T-helper 17 cell (primary cell): ENCODE measurements at regions not wholly inside any gene's neighbourhood (a gene's known extent, or its start where the extent isn't known, plus 50 kb on each side); places are given as distances from the start of the nearest gene placed in this dataset.

Source experiments
- ATAC-seq: fragments of 150-1000 bp; cut with Tn5 transposase; 2 replicates; pipeline ENCODE4 v1.10.0; 2021; ENCODE audit warnings: mild to moderate bottlenecking, moderate library complexity
- DNase-seq, 3 donors: peaks; one replicate each; pipeline versions ENCODE4 v3.0.0 to v3.0.0-alpha.2; 2020 to 2021
- H3K9me3 ChIP-seq: one replicate; pipeline ENCODE4 v1.7.0; 2013; ENCODE audit warnings: low read length, mild to moderate bottlenecking; ENCODE audit not compliant: control insufficient read depth, poor library complexity, severe bottlenecking
- H3K27ac Mint-ChIP-seq: one replicate; pipeline ENCODE4 v1.8.0; 2022; ENCODE audit warnings: mild to moderate bottlenecking, moderate library complexity, mixed read lengths
- H3K27me3 Mint-ChIP-seq: one replicate; pipeline ENCODE4 v1.8.0; 2022; ENCODE audit warnings: mixed read lengths
- H3K36me3 Mint-ChIP-seq: one replicate; pipeline ENCODE4 v1.8.0; 2022; ENCODE audit warnings: low read depth, mixed read lengths
- H3K4me1 Mint-ChIP-seq: one replicate; pipeline ENCODE4 v1.8.0; 2022; ENCODE audit warnings: mild to moderate bottlenecking, mixed read lengths
- H3K4me3 Mint-ChIP-seq: one replicate; pipeline ENCODE4 v1.8.0; 2022; ENCODE audit warnings: mild to moderate bottlenecking, moderate library complexity, mixed read lengths

DNA sequence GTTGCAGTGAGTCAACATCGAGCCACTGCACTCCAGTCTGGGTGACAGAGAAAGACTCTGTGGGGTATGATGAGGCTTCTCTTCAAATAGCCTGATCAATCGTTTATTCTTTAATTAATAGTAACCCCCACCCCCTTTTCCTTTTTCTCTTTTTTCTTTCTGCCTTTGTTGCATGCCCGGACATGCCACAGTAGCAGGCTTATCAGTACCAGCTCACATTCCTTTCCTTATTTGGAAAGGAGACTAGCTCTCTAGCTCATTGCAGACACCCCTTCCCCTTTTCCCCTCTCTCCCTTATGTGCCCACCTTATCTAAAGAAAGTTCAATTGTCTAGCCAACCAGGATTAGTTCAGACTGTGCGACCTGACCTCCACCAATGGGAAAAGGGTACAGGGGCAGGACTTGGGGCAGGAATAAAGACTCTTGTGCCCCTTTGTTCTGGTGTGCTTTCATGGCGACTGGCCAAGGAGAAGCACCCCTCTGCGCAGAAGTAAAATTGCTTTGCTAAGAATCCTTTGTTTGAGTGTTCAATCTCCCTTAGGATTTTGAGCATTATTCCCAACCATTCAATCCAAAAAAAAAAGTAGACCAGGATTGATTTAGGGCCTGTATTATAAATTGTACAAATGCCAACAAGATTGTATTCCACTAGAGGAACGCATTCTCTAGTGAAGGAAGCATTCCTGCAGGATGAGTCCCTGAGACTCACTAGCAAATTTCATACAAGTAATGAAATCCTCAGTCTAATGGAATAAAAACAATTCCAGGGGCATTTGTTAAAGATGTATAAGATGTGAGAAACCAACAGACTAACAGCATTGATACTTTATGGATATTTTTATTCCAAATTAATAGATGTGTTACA is 95.8 kb upstream of the SNRPN start:
- H3K27me3 Mint-ChIP-seq, result peaks cover 9% of the 10 kb centered on the region
- no peak for ATAC-seq
- no peaks in the 10 kb centered on the region for H3K9me3 ChIP-seq
- H3K4me3 Mint-ChIP-seq, result no peak overlapping the region
- no peaks in the 10 kb centered on the region for H3K4me1 Mint-ChIP-seq
- no peaks in the 10 kb centered on the region for H3K36me3 Mint-ChIP-seq
- H3K27ac Mint-ChIP-seq, result no peak overlapping the region
- DNase-seq, result no peak

DNA sequence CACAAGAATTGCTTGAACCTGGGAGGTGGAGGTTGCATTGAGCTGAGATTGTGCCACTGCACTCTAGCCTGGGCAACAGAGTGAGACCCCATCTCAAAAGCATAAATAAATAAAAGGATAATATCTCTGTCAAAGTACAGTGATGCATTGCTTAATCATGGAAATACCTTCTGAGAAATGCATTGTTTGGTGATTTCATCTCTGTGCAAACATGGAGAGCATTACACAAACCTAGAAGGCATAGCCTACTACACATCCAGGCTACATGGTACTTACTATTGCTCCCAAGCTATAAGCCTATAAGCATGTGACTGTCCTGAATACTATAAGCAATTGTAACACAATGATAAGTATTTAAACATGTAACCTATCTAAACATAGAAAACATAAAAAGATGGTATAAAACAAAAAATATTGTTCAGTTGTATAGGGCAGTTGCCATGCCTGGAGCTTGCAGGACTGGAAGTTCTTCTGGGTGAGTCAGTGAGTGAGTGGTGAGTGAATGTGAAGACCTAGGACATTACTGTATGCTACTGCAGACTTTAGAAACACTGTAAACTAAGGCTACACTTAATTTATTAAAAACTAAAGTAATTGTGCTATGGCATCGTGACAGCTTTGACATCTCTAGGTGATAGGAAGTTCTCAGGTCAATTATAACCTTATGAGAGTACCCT is 93.6 kb upstream of the SNRPN start:
- Mint-ChIP-seq H3K36me3 (no peaks in the 10 kb centered on the region), H3K27ac (no peak overlapping the region), H3K4me1 (no peaks in the 10 kb centered on the region), H3K27me3 (peaks cover 9% of the 10 kb centered on the region), H3K4me3 (no peak overlapping the region)
- ATAC-seq, result no peak
- no peaks in the 10 kb centered on the region for H3K9me3 ChIP-seq
- DNase-seq, result no peak

DNA sequence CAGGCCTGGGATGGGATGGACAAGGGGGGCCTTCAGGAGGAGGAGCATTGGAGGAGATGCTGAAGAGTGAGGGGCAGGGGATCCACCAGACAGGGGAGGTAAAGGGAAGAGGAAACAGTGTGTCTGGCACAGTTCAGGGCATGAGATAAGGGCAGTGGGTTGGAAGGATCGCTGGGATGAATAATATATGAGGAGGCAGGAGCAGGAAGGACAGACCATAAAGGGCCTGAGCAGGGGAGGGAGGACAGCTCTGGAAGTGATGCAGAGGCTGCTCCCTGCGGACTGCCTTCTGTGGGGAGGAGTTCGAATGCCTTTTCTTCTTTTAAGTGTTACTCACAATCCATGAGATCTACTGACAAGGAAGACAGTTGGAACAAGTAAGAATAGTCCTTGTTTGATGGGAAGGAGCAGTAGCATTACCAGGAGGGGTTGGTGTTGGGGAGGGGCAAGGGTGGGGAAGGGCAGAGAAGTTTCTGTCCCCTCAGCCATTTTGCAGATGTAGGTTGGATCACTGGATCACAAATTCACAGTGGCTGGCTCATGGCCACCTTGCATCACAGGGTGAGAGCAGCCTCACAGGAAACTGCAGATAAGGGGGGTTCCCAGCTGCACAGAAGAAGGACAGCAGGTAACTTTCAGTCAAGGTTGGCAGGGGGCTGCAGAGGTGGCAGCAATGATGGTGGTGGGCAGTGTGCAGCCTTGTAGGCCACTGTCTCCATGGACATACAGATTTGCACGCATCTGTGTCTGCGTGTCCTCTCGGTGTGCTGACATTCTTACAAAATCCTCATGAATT is 91.9 kb upstream of the SNRPN start:
- Mint-ChIP-seq H3K27me3 (peaks cover 3% of the 10 kb centered on the region), H3K36me3 (no peaks in the 10 kb centered on the region), H3K27ac (no peak overlapping the region), H3K4me1 (no peaks in the 10 kb centered on the region), H3K4me3 (no peak overlapping the region)
- ATAC-seq, result no peak
- DNase-seq, result no peak
- H3K9me3 ChIP-seq, result no peaks in the 10 kb centered on the region

DNA sequence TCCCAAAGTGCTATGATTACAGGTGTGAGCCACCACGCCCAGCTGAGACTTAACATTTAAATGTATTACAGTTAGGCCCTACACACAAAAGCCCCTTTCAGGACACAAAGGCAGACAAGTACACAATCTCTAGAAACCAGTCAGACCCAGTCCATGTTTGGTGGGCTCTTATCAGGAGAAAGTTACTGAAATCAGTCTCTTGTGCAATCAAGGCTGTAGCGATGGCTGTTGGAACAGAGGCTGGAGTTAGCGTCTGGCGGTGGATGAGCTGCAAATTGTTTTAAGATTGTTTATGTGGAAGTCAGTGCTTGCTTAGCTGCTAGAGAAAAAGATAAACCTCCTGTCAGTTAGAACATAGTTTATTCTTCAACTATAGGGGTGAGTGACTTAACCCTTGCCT is 89.5 kb upstream of the SNRPN start:
- H3K27ac Mint-ChIP-seq, result no peak overlapping the region
- no peaks in the 10 kb centered on the region for H3K9me3 ChIP-seq
- no peaks in the 10 kb centered on the region for H3K4me1 Mint-ChIP-seq
- H3K27me3 Mint-ChIP-seq, result no peaks in the 10 kb centered on the region
- H3K4me3 Mint-ChIP-seq, result no peak overlapping the region
- ATAC-seq (no peak), DNase-seq (no peak)
- H3K36me3 Mint-ChIP-seq, result no peaks in the 10 kb centered on the region

DNA sequence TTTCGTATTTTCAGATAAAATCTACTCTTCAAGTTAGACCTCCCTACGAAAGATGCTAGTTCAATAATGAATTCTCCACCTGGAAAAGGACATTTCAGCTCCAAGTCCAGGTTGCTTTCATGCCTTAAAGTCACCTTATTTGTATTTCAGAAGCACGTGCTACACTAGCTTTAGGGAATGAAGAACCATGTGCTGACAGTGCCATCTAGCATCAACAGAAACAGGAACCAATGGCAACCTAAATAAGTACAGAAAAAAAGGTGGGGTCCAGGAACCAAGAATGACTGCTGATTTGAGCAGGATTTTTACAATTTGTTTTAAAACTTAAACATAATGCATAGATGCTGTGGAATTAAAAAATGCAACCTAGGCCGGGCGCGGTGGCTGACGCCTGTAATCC is 77.6 kb upstream of the SNRPN start:
- H3K27ac Mint-ChIP-seq, result no peak overlapping the region
- DNase-seq (no peak), ATAC-seq (no peak)
- H3K4me1 Mint-ChIP-seq, result no peaks in the 10 kb centered on the region
- H3K4me3 Mint-ChIP-seq, result no peak overlapping the region
- H3K9me3 ChIP-seq, result no peaks in the 10 kb centered on the region
- no peaks in the 10 kb centered on the region for H3K36me3 Mint-ChIP-seq
- H3K27me3 Mint-ChIP-seq, result no peaks in the 10 kb centered on the region

DNA sequence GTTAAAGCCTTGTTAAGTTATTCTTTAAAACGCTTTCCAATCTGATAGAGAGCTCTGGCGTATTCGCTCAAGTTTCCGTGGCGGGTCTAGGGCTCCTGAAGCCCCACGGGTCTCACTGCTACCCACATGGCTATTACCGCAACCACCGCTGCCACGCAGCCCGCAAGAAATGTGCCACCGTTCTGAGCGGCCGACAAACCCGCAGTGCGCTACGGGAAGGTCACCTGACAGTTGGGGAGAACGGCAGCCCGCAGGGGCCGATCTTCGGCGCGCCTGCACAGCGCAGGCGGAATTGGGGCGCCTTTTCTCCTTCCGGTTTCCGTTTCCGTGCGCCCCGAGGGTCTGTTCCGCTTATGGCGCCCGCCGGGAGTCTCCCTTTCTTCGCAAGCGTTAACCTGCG is 76.6 kb upstream of the SNRPN start:
- Mint-ChIP-seq H3K4me3 (no peak overlapping the region), H3K4me1 (no peaks in the 10 kb centered on the region), H3K27ac (no peak overlapping the region), H3K27me3 (no peaks in the 10 kb centered on the region), H3K36me3 (no peaks in the 10 kb centered on the region)
- no peaks in the 10 kb centered on the region for H3K9me3 ChIP-seq
- DNase-seq (no peak), ATAC-seq (no peak)

DNA sequence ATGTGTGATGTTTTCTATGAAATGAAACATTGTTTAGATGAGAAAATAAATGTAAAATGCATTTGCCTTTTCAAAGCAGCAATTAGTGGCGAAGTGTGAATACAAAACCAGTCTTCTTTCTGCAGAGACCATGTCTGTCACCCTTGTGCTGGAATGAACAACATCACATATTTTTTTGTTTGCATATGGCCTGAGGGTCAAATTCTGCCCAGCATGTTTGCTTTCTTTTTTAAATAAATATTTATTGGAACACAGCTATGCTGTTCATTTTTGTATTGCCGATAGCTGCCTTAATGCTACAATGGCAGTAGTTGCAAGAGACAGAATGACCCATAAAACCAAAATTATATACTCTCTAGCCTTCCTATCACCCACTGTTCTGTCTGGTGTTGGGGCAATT is 75.3 kb upstream of the SNRPN start:
- ATAC-seq (no peak), DNase-seq (no peak)
- no peaks in the 10 kb centered on the region for H3K4me1 Mint-ChIP-seq
- H3K9me3 ChIP-seq, result no peaks in the 10 kb centered on the region
- H3K4me3 Mint-ChIP-seq, result no peak overlapping the region
- H3K27me3 Mint-ChIP-seq, result no peaks in the 10 kb centered on the region
- no peaks in the 10 kb centered on the region for H3K36me3 Mint-ChIP-seq
- H3K27ac Mint-ChIP-seq, result no peak overlapping the region

DNA sequence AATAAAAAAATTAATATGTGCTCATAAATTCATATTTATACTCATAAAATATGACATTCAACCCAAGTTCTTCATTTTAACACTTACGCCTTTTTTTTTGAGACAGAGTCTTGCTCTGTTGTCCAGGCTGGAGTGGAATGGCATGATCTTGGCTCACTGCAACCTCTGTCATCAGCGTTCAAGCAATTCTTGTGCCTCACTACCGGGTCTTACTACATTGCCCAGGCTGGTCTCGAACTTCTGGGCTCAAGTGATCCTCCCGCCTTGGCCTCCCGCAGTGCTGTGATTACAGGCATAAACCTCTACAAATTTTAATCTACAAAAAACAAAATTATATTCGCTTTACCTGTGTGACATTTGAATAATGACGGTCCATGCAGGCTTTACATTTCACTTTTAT is 74.1 kb upstream of the SNRPN start:
- DNase-seq, result no peak
- no peak overlapping the region for H3K4me3 Mint-ChIP-seq
- H3K9me3 ChIP-seq, result no peaks in the 10 kb centered on the region
- no peak for ATAC-seq
- H3K27me3 Mint-ChIP-seq, result no peaks in the 10 kb centered on the region
- no peak overlapping the region for H3K27ac Mint-ChIP-seq
- H3K36me3 Mint-ChIP-seq, result no peaks in the 10 kb centered on the region
- H3K4me1 Mint-ChIP-seq, result no peaks in the 10 kb centered on the region

DNA sequence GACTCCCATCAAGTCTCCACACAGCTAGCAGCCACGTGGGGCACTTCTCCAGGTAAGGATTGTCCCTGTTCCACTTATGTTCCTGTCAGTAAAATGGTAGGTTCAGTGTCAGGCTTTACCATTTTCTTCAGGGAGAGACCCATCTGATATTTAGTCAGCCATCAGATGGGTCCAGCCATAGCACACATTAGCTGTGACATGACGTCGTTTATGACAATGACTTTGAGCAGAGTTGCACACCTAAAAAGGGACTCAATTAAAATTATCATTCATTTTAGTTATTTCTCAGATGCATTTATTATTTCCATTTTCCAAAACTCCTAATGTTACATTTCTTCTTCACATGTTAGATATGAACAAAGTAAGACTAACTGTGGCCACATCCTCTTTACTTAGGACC is 68.2 kb upstream of the SNRPN start:
- no peak for ATAC-seq
- Mint-ChIP-seq H3K4me3 (no peak overlapping the region), H3K4me1 (no peaks in the 10 kb centered on the region), H3K27me3 (no peaks in the 10 kb centered on the region), H3K36me3 (no peaks in the 10 kb centered on the region), H3K27ac (no peak overlapping the region)
- no peaks in the 10 kb centered on the region for H3K9me3 ChIP-seq
- no peak for DNase-seq

DNA sequence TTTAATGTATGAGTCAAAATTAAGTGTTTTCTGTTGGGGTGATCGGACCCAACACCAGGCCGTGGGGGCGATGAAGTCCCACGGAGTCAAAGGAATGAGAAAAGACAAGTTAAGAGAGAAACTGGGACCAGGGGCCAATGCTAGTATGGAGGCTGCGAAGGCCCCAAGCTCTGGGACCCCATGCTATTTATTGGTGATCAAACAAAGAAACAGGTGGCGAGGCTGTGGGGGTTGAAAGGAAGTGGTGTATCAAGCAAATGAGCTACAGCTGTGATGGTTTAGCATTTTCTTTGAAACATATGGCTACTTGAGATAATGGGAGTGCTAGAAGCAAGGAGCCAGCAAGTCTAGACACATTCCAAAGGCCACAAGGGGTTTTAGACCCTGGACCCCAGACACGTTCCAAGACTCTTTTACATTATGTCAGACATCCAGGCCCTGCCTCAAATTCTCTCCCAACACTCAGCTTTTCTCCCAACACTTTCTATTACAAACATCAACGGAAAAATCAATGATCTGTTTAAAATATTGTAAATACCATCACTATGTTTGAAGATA is 56.0 kb upstream of the SNRPN start:
- no peaks in the 10 kb centered on the region for H3K36me3 Mint-ChIP-seq
- no peak for DNase-seq
- H3K27ac Mint-ChIP-seq, result no peak overlapping the region
- no peak for ATAC-seq
- no peaks in the 10 kb centered on the region for H3K4me1 Mint-ChIP-seq
- H3K27me3 Mint-ChIP-seq, result no peaks in the 10 kb centered on the region
- no peaks in the 10 kb centered on the region for H3K9me3 ChIP-seq
- H3K4me3 Mint-ChIP-seq, result no peak overlapping the region

DNA sequence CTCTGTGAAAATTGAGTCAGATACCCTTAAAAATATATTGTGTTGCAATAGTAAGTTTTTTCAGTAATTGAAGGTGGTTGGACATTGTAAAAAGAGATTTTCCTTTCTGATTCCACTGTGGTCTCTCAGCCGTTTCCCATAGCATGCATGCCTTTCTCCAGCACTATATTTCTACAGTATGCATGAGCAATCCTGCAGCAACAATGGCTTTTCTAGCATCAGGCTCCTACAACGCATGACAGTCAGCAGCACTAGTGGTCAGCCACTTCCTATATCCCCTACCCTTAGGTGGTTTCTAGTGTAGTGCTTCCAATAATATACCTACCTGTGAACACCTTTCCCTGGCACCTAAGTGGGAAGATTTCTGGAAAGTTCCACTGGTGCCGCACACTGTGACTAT is 55.4 kb upstream of the SNRPN start:
- ATAC-seq (no peak), DNase-seq (no peak)
- Mint-ChIP-seq H3K27me3 (no peaks in the 10 kb centered on the region), H3K4me1 (no peaks in the 10 kb centered on the region), H3K4me3 (no peak overlapping the region), H3K27ac (no peak overlapping the region), H3K36me3 (no peaks in the 10 kb centered on the region)
- no peaks in the 10 kb centered on the region for H3K9me3 ChIP-seq

DNA sequence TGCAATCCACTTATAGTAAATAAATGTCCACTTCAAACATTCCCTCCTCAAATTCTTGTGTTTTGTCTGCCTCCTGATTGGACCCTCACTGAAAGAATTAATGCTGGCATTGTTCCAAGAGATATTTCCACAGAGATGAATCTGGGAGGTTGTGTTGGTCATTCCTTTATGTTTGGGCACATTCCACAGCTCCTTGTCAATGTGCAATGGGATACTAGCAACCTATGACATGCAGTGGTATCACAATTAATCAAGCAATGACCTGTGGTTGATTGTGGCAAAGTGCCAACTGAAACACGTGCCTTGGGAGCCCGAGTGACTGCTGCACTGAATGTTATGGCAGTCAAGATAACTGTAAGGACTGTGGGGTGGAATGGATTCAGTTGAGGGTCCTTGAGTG is 55.0 kb upstream of the SNRPN start:
- no peaks in the 10 kb centered on the region for H3K9me3 ChIP-seq
- no peaks in the 10 kb centered on the region for H3K4me1 Mint-ChIP-seq
- no peak overlapping the region for H3K27ac Mint-ChIP-seq
- H3K4me3 Mint-ChIP-seq, result no peak overlapping the region
- ATAC-seq (no peak), DNase-seq (no peak)
- H3K27me3 Mint-ChIP-seq, result no peaks in the 10 kb centered on the region
- no peaks in the 10 kb centered on the region for H3K36me3 Mint-ChIP-seq

DNA sequence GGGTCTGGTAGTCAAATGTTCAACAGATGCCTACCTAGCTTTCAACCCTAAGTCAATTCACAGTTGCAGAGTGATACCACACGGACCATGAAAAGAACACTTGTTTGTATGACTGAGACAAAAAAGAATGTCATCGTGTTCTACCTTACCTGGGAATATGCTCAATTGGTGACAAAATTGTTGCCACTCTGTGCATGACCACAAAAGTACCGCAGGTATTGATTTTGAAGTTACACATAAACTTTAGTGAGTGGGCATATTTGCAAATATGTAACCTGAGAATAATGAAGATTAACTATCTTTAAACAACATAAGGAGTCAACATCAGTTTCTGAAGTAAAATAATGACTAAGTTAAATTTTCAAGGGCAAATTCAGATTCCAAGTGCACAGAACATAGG is 53.4 kb upstream of the SNRPN start:
- H3K27ac Mint-ChIP-seq, result no peak overlapping the region
- ATAC-seq (no peak), DNase-seq (no peak)
- no peaks in the 10 kb centered on the region for H3K27me3 Mint-ChIP-seq
- H3K4me3 Mint-ChIP-seq, result no peak overlapping the region
- H3K36me3 Mint-ChIP-seq, result no peaks in the 10 kb centered on the region
- no peaks in the 10 kb centered on the region for H3K4me1 Mint-ChIP-seq
- H3K9me3 ChIP-seq, result no peaks in the 10 kb centered on the region
